HG03064 (cell line): ENCODE measurements at regions not wholly inside any gene's neighbourhood (a gene's known extent, or its start where the extent isn't known, plus 50 kb on each side); places are given as distances from the start of the nearest gene placed in this dataset.

Experiments
- ATAC-seq: cut with Tn5 transposase; IDR thresholded peaks from one replicate; pipeline ENCODE4 v1.9.1; 2021; ENCODE audit warnings: low read depth; ENCODE audit not compliant: unreplicated experiment

DNA sequence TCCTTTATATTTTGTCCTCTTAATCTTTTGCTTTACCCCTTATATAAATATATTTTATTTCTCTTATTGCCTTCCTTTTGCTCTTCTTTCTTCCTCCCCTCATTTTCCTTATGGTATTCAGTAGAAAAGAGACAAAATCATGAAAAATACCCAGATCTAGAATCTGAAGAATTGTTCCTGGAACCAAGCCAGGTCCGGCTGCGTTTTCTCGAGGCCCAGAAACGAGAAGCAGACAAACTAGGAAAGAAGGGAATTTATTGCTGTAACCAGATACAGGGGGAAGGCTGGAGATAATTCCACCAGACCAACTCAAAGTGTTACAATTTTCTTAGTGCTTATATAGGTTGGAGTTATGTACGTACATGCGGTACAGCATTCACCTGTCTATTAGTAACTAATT, 328.7 kb downstream of the GABRG1 start:
- no peak for ATAC-seq

DNA sequence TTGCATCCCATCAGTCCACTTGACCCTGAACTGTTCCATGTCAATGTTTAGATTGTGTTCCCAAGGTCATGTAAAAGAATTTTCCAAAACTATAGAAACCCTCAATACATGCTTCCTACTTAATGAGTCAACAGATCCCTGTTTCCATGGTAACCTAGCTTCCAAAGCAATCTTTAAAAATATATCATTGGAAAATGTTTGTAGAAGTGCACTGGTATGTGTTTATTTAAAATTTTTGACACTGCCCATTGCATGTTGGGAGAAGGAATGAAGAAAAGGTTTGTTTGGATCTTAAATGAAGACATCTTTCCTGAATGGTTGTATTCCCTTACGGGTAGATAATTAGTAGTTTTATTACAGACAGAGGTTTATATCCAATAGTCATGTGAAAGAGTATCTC, 345.3 kb downstream of the GABRG1 start:
- no peak for ATAC-seq

DNA sequence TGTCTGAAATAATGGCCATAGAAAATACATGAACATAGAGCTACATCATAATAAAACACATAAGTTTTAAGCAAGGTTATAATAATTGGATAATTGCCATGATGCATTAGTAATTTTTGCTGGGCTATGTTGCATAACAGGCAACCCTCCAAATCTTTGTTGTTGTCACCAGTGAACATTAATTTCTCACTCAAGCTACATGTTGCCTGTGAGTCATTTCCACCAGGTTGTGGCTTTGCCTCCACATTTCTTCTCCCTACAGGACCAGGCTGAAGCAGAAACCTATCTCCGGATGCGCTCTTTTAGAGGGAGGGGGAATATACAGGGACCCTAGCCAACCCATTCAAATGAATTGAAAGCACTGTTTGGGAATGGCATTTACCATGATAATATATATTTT, 347.7 kb downstream of the GABRG1 start:
- no peak for ATAC-seq

- no peak for ATAC-seq
Observed at GRCh38 chr4:45770958-45771357, 352.9 kb downstream of the GABRG1 start.

DNA sequence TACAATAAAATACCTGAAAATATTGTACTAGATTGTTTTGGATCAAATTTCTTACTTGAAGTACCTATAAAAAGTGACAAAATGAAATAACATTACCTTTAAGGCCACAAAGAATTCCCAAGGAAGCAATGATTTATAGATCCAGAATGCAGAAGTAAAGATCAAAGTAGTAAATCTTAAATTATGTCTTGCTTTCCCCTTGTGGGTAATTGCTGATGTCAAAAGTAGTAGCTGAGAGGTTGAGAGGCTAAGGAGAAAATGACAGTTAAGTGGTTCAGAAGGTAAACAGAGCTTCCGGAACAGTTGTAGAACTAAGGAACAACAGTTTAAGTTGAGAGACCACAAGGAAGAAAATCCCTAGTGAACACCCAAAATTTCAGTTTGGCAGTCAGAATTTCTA, 358.3 kb downstream of the GABRG1 start:
- ATAC-seq, result no peak

GRCh38 chr4:45751877-45752530, 371.9 kb downstream of the GABRG1 start:
- no peak for ATAC-seq

DNA sequence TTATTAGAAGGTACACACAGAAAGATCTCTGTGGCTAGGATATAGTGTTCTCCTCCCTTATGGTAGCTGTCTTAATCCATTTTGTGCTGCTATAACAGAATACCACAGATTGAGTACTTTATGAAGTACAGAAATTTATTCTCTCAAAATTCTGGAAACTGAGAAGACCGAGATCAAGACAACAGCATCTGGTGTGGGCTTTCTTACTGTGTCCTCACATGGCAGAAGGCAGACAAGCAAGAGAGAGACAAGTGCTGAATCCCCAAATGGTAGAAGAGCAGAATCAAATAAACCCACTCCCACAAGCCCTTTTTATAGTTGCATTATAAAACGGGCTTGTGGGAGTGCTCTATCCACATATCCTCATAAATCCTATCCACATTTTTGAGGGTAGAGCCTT, 373.1 kb downstream of the GABRG1 start:
- no peak for ATAC-seq

DNA sequence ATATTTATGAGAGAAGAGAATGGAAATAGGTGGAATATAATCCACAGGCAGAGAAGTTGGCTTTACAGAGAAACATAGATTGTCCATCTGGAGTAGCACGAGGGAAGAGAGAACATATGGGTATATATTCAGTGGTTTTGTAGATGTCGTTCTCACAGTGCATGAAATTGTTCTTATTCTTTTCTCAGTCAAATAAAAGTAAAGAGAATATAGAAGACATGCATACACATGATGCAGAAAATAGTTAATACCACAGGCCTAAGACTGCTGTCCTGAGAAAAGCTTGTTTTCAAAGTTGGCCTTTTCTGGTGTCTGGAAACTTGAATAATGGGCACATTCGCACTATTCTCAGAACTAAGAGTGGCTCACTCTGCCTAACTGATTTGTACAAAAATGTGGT, 378.1 kb downstream of the GABRG1 start:
- ATAC-seq, result no peak

DNA sequence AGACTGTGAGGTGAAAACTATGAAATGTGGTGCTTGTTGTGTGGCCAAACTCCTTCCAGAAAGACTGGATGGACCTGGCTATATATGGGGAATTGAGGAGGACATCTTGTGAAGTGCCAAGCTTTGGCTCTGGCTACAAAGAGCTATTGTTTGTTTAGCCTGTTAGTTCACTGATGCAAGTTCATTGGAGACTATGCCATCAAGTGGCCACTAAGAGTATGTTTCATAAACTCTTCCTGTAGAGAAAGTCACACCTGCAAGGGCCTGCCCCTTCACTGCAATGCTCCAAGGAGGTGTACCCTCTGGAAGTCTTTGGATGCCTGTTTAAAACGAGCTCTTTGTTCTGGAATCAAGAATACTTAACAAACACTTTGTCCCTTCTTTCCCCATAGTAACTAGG, 382.0 kb downstream of the GABRG1 start:
- ATAC-seq, result no peak

- ATAC-seq, result no peak
Observed at GRCh38 chr4:45732161-45732560, 391.7 kb downstream of the GABRG1 start.

- no peak for ATAC-seq
Observed at GRCh38 chr4:45716093-45716492, 407.8 kb downstream of the GABRG1 start.

DNA sequence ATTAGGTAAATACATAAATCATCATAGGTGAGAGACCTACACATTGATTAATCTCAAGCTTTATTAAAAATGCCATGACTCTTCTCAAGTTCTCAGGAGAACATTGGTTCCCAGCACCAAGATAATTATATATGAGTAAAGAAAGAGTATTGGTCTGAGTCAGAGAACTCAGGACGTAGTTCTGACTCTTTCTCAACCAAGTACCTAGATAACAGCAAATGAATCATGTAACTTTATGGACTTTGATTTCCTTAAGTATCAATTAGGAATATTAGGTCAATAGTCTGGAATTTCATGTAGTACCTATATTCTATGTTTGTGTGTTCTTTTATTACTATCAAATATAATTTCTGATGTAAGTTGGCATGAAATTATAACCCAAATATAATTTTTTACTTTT, 409.9 kb downstream of the GABRG1 start:
- no peak for ATAC-seq

GRCh38 chr4:45701621-45702020, 422.2 kb downstream of the GABRG1 start:
- no peak for ATAC-seq

GRCh38 chr4:45693746-45694145, 430.1 kb downstream of the GABRG1 start:
- ATAC-seq, result no peak

GRCh38 chr4:45692131-45692735, 431.6 kb downstream of the GABRG1 start:
- ATAC-seq, result no peak

- ATAC-seq, result no peak
Observed at GRCh38 chr4:45688341-45688740, 435.5 kb downstream of the GABRG1 start.

GRCh38 chr4:45679411-45679810, 444.4 kb downstream of the GABRG1 start:
- ATAC-seq, result no peak

- no peak for ATAC-seq
Observed at GRCh38 chr4:45668128-45668527, 455.7 kb downstream of the GABRG1 start.

DNA sequence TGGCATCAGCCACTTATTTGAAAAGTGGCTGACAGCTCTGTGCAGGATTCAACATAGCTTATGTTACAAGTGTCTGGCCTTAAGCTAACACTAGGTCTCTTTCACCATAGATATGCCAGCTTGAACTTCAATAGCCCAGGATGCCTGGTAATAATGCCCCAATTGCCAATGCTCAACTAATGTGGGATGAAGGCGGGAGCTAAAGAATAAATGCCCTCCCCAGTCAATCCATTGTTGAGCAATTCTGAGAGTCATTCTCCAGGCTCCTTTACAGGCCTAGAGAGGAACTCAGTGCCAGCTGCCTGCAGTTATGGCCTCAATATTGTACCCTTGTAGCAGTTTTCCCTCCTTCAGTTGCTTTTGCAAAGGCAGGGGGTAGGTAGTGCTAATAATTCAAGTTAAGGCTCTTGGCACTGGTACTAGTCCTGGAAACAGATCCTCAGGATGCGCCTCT, 460.2 kb downstream of the GABRG1 start:
- no peak for ATAC-seq

GRCh38 chr4:45663003-45663402, 460.9 kb downstream of the GABRG1 start:
- no peak for ATAC-seq

GRCh38 chr4:45661893-45662292, 462.0 kb downstream of the GABRG1 start:
- ATAC-seq, result no peak

GRCh38 chr4:45650545-45650944, 473.3 kb downstream of the GABRG1 start:
- no peak for ATAC-seq

DNA sequence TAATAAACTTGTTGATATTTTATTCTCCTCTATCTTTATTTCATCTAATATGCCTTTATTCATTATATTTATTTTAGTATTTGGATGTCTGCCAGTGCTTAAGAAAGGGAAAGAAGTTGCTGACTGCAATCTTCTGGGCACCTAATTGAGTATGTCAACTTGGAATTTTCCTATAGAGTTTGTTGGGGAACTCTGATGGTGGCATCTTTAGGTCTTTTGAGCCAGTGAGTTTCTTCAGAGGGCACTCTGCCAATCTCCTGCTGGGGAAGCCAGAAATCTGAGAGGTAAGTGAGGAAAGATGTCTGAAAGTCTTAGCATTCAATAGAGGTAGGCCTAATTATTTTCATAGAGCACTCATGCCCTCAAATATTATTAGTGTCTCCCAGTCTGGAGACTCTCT, 475.0 kb downstream of the GABRG1 start:
- no peak for ATAC-seq
